ENCODE measurements at regions not wholly inside any gene's neighbourhood (a gene's known extent, or its start where the extent isn't known, plus 50 kb on each side); places are given as distances from the start of the nearest gene placed in this dataset.

DNA sequence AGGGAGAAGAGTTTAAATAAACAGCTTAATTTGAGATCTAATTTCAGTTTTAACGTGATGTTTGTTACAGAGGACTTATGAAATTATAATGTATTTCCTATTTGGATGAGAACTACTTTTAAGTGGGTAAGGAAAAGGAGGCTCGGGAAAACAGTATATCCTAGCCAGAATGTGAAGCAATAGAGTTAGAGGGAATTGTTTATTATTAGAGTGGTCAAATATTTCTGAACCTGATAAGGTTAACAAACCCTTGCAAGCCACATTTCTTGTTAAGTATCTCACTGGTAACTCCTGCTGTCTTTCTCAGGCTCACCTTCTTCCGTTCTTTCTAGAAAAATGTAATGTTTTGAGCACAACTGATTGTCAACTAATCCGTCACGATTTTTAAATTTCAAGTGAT, 335.1 kb upstream of the MBL2 start:
- Histone ChIP-seq H3K4me3 (no peak overlapping the region), H3F3A (ENCODE audit: insufficient read depth, low read depth) (no peaks in the 10 kb centered on the region), H3K9me2 (ENCODE audit: insufficient read depth) (0 out of 2 replicates have a peak, but pooled peaks cover 5% of the 10 kb centered on the region), H3K4me1 (replicated peaks; ENCODE audit: insufficient read depth) (no peaks in the 10 kb centered on the region), H3K9me3 (ENCODE audit: insufficient read depth, low read depth) (no peaks in the 10 kb centered on the region; the same call in 1 of the 2 replicates), H3K79me2 (ENCODE audit: low read depth) (no peaks in the 10 kb centered on the region), H2AFZ (no peak overlapping the region), H4K20me1 (ENCODE audit: insufficient read depth) (no peaks in the 10 kb centered on the region), H3K27ac (no peak overlapping the region), H3K4me2 (no peak overlapping the region), H3K36me3 (ENCODE audit: low read depth) (no peaks in the 10 kb centered on the region), H3K27me3 (ENCODE audit: insufficient read depth, low read depth) (no peaks in the 10 kb centered on the region)
- TF ChIP-seq, protein P1, sequence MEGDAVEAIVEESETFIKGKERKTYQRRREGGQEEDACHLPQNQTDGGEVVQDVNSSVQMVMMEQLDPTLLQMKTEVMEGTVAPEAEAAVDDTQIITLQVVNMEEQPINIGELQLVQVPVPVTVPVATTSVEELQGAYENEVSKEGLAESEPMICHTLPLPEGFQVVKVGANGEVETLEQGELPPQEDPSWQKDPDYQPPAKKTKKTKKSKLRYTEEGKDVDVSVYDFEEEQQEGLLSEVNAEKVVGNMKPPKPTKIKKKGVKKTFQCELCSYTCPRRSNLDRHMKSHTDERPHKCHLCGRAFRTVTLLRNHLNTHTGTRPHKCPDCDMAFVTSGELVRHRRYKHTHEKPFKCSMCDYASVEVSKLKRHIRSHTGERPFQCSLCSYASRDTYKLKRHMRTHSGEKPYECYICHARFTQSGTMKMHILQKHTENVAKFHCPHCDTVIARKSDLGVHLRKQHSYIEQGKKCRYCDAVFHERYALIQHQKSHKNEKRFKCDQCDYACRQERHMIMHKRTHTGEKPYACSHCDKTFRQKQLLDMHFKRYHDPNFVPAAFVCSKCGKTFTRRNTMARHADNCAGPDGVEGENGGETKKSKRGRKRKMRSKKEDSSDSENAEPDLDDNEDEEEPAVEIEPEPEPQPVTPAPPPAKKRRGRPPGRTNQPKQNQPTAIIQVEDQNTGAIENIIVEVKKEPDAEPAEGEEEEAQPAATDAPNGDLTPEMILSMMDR (conservative IDR thresholded peaks at IDR 0.05), result no peak
- no peak for TF ChIP-seq EZH2 (IDR thresholded peaks at IDR 0.05; ENCODE audit: low read depth)
- intact Hi-C loops (cut with micrococcal nuclease; ENCODE audit: unreplicated experiment), result no loop called here
- BruUV-seq (replicated peaks), result no TSS peak
- no peak for DNase-seq
- CTCF ChIA-PET, result interaction anchor here (0.7 kb wide), 1 partner anchor 708 kb away, joined by 4 read pairs; no protein-coding TSS in a partner anchor
- POLR2A ChIA-PET (ENCODE audit: unreplicated experiment), result no interaction called here

DNA sequence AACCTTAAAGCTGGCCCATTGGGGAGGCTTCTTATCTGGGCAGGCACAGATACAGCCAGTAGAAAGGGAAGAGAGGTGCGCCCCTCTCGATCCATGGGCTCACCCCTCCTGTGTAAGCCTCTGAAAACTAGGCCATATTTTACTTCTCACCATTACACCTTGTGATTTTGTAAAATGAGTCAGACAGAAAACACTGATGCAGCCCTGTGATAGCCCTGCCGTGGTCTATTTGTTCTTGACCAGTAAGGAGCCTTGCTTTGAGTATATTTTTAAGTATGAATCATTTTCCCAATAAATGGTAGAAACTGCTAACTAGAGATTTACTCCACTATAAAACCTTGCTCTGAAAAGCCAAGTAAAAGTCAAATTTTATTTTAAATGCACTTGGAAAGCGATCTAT, 329.8 kb upstream of the MBL2 start:
- no peaks in the 10 kb centered on the region for H3K27me3 ChIP-seq (ENCODE audit: insufficient read depth, low read depth)
- no peak overlapping the region for H3K27ac ChIP-seq
- ChIA-PET POLR2A (ENCODE audit: unreplicated experiment) (no interaction called here), CTCF (no interaction called here)
- no peaks in the 10 kb centered on the region for H3K36me3 ChIP-seq (ENCODE audit: low read depth)
- intact Hi-C loops (cut with micrococcal nuclease; ENCODE audit: unreplicated experiment), result no loop called here
- no TSS peak for BruUV-seq (replicated peaks)
- no peaks in the 10 kb centered on the region for H3K79me2 ChIP-seq (ENCODE audit: low read depth)
- no peak for DNase-seq
- H2AFZ ChIP-seq, result no peak overlapping the region
- no peaks in the 10 kb centered on the region for H3K4me1 ChIP-seq (replicated peaks; ENCODE audit: insufficient read depth)
- H3K4me3 ChIP-seq, result no peak overlapping the region
- no peak overlapping the region for H3K4me2 ChIP-seq
- no peaks in the 10 kb centered on the region; the same call in 1 of the 2 replicates for H3K9me3 ChIP-seq (ENCODE audit: insufficient read depth, low read depth)
- H3K9me2 ChIP-seq (ENCODE audit: insufficient read depth), result 0 out of 2 replicates have a peak, but pooled peaks cover 4% of the 10 kb centered on the region
- H4K20me1 ChIP-seq (ENCODE audit: insufficient read depth), result no peaks in the 10 kb centered on the region
- H3F3A ChIP-seq (ENCODE audit: insufficient read depth, low read depth), result no peaks in the 10 kb centered on the region
- no peak for TF ChIP-seq EZH2 (IDR thresholded peaks at IDR 0.05; ENCODE audit: low read depth)
- TF ChIP-seq, protein P1 (conservative IDR thresholded peaks at IDR 0.05), result no peak

DNA sequence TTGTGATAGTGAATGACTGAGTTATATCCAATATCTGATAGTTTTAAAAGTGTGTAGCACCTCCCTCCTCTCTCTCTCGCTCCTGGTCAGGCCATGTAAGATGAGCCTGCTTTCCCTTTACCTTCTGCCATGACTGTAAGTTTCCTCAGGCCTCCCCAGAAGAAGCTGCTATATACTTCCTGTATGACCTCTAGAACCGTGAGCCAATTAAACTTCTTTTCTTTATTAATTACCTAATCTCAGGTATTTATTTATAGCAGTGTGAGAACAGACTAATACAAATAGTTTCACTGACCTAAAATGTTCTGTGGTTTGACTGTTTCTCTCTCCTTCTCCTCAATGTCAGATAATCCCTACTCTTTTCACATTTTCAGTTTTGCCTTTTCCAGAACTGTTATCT, 321.3 kb upstream of the MBL2 start:
- CTCF ChIA-PET, result no interaction called here

More for the DNA sequence above, 321.3 kb upstream of the MBL2 start:
- DNase-seq, result no peak
- no peak overlapping the region for H3K27ac ChIP-seq
- intact Hi-C loops (cut with micrococcal nuclease; ENCODE audit: unreplicated experiment), result no loop called here
- H3K4me2 ChIP-seq, result no peak overlapping the region
- H3K36me3 ChIP-seq (ENCODE audit: low read depth), result no peaks in the 10 kb centered on the region
- no peaks in the 10 kb centered on the region for H3K4me1 ChIP-seq (replicated peaks; ENCODE audit: insufficient read depth)
- no TSS peak for BruUV-seq (replicated peaks)
- no peak overlapping the region for H2AFZ ChIP-seq
- no peaks in the 10 kb centered on the region for H3K9me3 ChIP-seq (ENCODE audit: insufficient read depth, low read depth)
- TF ChIP-seq, protein P1 (conservative IDR thresholded peaks at IDR 0.05), result no peak
- no peak for TF ChIP-seq EZH2 (IDR thresholded peaks at IDR 0.05; ENCODE audit: low read depth)
- POLR2A ChIA-PET (ENCODE audit: unreplicated experiment), result no interaction called here
- no peak overlapping the region for H3K4me3 ChIP-seq
- H3K27me3 ChIP-seq (ENCODE audit: insufficient read depth, low read depth), result no peaks in the 10 kb centered on the region
- H4K20me1 ChIP-seq (ENCODE audit: insufficient read depth), result no peaks in the 10 kb centered on the region
- no peaks in the 10 kb centered on the region for H3K79me2 ChIP-seq (ENCODE audit: low read depth)
- H3F3A ChIP-seq (ENCODE audit: insufficient read depth, low read depth), result no peaks in the 10 kb centered on the region
- no peaks in the 10 kb centered on the region for H3K9me2 ChIP-seq (ENCODE audit: insufficient read depth)
